Lower leg skin (tissue), 3 donors: ENCODE measurements at regions not wholly inside any gene's neighbourhood (a gene's known extent, or its start where the extent isn't known, plus 50 kb on each side); places are given as distances from the start of the nearest gene placed in this dataset.

ENCODE experiments used
- POLR2A ChIP-seq, 2 donors: fragments of 450-650 bp; IDR thresholded peaks; one replicate each; pipeline ENCODE4 v1.6.1; 2016 to 2017; ENCODE audit warnings: antibody characterized with exemption in 2 of 2, mild to moderate bottlenecking in 1 of 2, moderate library complexity in 1 of 2
- TF ChIP-seq, protein P1 (sequence below), 3 donors: fragments of 450-650 bp; IDR thresholded peaks; one replicate each; pipeline ENCODE4 v1.5.1; 2016; ENCODE audit warnings: antibody characterized with exemption in 3 of 3, mild to moderate bottlenecking in 3 of 3, moderate library complexity in 2 of 3

DNA sequence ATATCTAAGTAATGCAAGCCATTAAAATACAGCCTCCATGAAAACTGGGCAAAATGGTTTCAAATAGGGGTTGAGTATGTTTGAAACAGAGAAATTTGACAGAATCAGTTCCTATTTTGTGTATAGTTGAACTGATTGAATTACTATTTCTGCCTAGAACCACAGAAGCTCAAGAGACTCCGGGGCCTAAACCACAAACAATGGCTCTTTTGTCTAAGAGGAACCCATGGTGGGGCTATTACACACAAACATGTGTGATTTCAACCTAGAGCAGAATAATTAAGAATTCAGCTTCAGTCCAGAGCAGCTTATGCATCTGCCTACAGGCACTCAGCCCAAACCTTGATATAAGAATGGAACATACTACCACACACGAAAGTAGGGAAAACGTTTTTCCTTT lies 171.2 kb upstream of the MPDZ start:
- TF ChIP-seq, protein P1, sequence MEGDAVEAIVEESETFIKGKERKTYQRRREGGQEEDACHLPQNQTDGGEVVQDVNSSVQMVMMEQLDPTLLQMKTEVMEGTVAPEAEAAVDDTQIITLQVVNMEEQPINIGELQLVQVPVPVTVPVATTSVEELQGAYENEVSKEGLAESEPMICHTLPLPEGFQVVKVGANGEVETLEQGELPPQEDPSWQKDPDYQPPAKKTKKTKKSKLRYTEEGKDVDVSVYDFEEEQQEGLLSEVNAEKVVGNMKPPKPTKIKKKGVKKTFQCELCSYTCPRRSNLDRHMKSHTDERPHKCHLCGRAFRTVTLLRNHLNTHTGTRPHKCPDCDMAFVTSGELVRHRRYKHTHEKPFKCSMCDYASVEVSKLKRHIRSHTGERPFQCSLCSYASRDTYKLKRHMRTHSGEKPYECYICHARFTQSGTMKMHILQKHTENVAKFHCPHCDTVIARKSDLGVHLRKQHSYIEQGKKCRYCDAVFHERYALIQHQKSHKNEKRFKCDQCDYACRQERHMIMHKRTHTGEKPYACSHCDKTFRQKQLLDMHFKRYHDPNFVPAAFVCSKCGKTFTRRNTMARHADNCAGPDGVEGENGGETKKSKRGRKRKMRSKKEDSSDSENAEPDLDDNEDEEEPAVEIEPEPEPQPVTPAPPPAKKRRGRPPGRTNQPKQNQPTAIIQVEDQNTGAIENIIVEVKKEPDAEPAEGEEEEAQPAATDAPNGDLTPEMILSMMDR (IDR thresholded peaks at IDR 0.05), result no peak
- no peak for TF ChIP-seq POLR2A (IDR thresholded peaks at IDR 0.05)
